K562 (cell line): ENCODE measurements at regions not wholly inside any gene's neighbourhood (a gene's known extent, or its start where the extent isn't known, plus 50 kb on each side); places are given as distances from the start of the nearest gene placed in this dataset.

Experiments
- ATAC-seq: fragments of 200-7000 bp; cut with Tn5 transposase; 3 replicates; pipeline ENCODE4 v1.9.1; 2020; ENCODE audit warnings: moderate library complexity
- BruUV-seq: library from RNA; stranded (reverse); fragments of 400-500 nt; replicated peaks from 2 replicates; lab custom pipeline; 2021; lab: Mats Ljungman, UMichigan
- CTCF ChIA-PET: fragments of 300-600 bp; formaldehyde crosslinking; extraction: SDS; loops from one replicate; lab custom pipeline; 2021; ENCODE audit warnings: low intra/inter-chr PET ratio; lab: Yijun Ruan, JAX
- POLR2A ChIA-PET: fragments of 300-600, 350-650 bp; sonication (Branson Sonifier 250); formaldehyde crosslinking; extraction: SDS; loops from one replicate; lab custom pipeline; 2021; ENCODE audit warnings: antibody characterized with exemption, inconsistent platforms; lab: Yijun Ruan, JAX
- DNase-seq, 4 experiments: peaks; one replicate each; pipeline versions ENCODE4 v3.0.0 to v3.0.0-alpha.2; 2011 to 2018; ENCODE audit warnings: low spot score in 3 of 4, mixed read lengths in 3 of 4; ENCODE audit errors: extremely low read depth in 1 of 4
- FAIRE-seq: peaks from 2 replicates; lab custom pipeline; 2011; peaks lifted over from hg19 to GRCh38; lab: Jason Lieb, UNC
- H2AFZ ChIP-seq: 2 replicates; pipeline ENCODE4 v1.6.0; 2011; ENCODE audit warnings: low read depth, low read length, control low read depth, inconsistent platforms
- H3K27ac ChIP-seq: fragments of 200-600 bp; 3 replicates; pipeline ENCODE4 v1.8.0; 2011; ENCODE audit warnings: low read depth, mild to moderate bottlenecking, control low read depth, inconsistent platforms, low read length, moderate library complexity, mixed read lengths; ENCODE audit errors: extremely low read depth
- H3K27me3 ChIP-seq, 2 experiments: fragments of 300-600 bp in 1 of 2; 2 replicates in 1 of 2; 3 replicates in 1 of 2; pipeline versions ENCODE4 v1.6.0 to v1.8.0; 2011; ENCODE audit warnings: inconsistent platforms in 2 of 2, low read length in 2 of 2, mild to moderate bottlenecking in 1 of 2, mixed read lengths in 1 of 2, moderate library complexity in 1 of 2; ENCODE audit not compliant: control insufficient read depth in 2 of 2, insufficient read depth in 2 of 2
- H3K36me3 ChIP-seq: fragments of 300-600 bp; 3 replicates; pipeline ENCODE4 v1.8.0; 2011; ENCODE audit warnings: mild to moderate bottlenecking, low read length, inconsistent platforms; ENCODE audit not compliant: control insufficient read depth, insufficient read depth
- H3K4me1 ChIP-seq, 2 experiments: fragments of 200-600 bp in 1 of 2; replicated peaks in 1 of 2; 2 replicates in 1 of 2; 3 replicates in 1 of 2; pipeline versions ENCODE4 v1.5.1 to v1.8.0; 2011; ENCODE audit warnings: inconsistent platforms in 2 of 2, low read length in 2 of 2, mild to moderate bottlenecking in 1 of 2, mixed read lengths in 1 of 2, moderate library complexity in 1 of 2; ENCODE audit not compliant: control insufficient read depth in 2 of 2, insufficient read depth in 2 of 2
- H3K4me2 ChIP-seq: 2 replicates; pipeline ENCODE4 v1.6.1; 2011; ENCODE audit warnings: low read length, control low read depth, inconsistent platforms, mixed read lengths; ENCODE audit not compliant: insufficient read depth
- H3K4me3 ChIP-seq: fragments of 200-600 bp; sonication (generic), shearing (Covaris generic); 2 replicates; pipeline ENCODE4 v1.5.1; 2016; ENCODE audit warnings: control low read depth, inconsistent platforms
- H3K79me2 ChIP-seq: fragments of 200-600 bp; 3 replicates; pipeline ENCODE4 v1.8.0; 2011; ENCODE audit warnings: low read length, inconsistent platforms; ENCODE audit not compliant: control insufficient read depth, insufficient read depth
- H3K9ac ChIP-seq, 2 experiments: 2 replicates each; pipeline versions ENCODE4 v1.6.0 to v1.6.1; 2011; ENCODE audit warnings: low read depth in 2 of 2, low read length in 2 of 2, control low read depth in 1 of 2, inconsistent platforms in 1 of 2, mild to moderate bottlenecking in 1 of 2, mixed read lengths in 1 of 2; ENCODE audit not compliant: insufficient read depth in 1 of 2
- H3K9me1 ChIP-seq: one replicate; pipeline ENCODE4 v1.6.0; 2011; ENCODE audit warnings: inconsistent platforms, mild to moderate bottlenecking, low read length, moderate library complexity; ENCODE audit not compliant: control insufficient read depth, insufficient read depth
- H3K9me3 ChIP-seq: replicated peaks from 2 replicates; pipeline ENCODE4 v1.5.1; 2011; ENCODE audit warnings: low read depth, low read length, inconsistent platforms; ENCODE audit not compliant: control insufficient read depth, insufficient read depth
- H4K20me1 ChIP-seq: replicated peaks from 2 replicates; pipeline ENCODE4 v1.6.1; 2011; ENCODE audit warnings: low read length, inconsistent platforms, mixed read lengths; ENCODE audit not compliant: control insufficient read depth, insufficient read depth
- E2F4 ChIP-seq: sonication (generic); formaldehyde crosslinking; IDR thresholded peaks from 2 replicates; pipeline ENCODE4 v1.8.0; 2022; ENCODE audit warnings: mild to moderate bottlenecking, low read depth, missing genetic modification reagents
- ETV1 ChIP-seq: fragments of 450-650 bp; conservative IDR thresholded peaks from 2 replicates; pipeline ENCODE4 v1.6.1; 2016; ENCODE audit warnings: missing genetic modification characterization, control low read depth, low read depth, missing compliant biosample characterization
- HDAC8 ChIP-seq: fragments of 450-650 bp; IDR thresholded peaks from 2 replicates; pipeline ENCODE4 v1.6.1; 2016; ENCODE audit warnings: mild to moderate bottlenecking, missing genetic modification characterization, moderate library complexity, missing compliant biosample characterization
- JUN ChIP-seq, 2 experiments: sonication (generic) in 1 of 2; formaldehyde crosslinking in 1 of 2; IDR thresholded peaks; 2 replicates each; pipeline versions ENCODE4 v1.6.1 to v1.8.0; 2012 to 2022; ENCODE audit warnings: borderline replicate concordance in 2 of 2, mild to moderate bottlenecking in 2 of 2, improper control_type of control experiment in 1 of 2, low read depth in 1 of 2, low read length in 1 of 2, missing genetic modification reagents in 1 of 2
- MAX ChIP-seq: sonication (generic); formaldehyde crosslinking; IDR thresholded peaks from 2 replicates; pipeline ENCODE4 v1.9.0; 2022; ENCODE audit warnings: mild to moderate bottlenecking, missing genetic modification reagents
- MCM7 ChIP-seq, 2 experiments: fragments of 450-650 bp; IDR thresholded peaks; 2 replicates each; pipeline ENCODE4 v1.6.1; 2016 to 2018
- MTF1 ChIP-seq: fragments of 250-450 bp; sonication (Bioruptor Pico); IDR thresholded peaks from 2 replicates; pipeline ENCODE4 v1.9.0; 2021; ENCODE audit warnings: moderate library complexity, mild to moderate bottlenecking, inconsistent platforms, borderline replicate concordance
- NFXL1 ChIP-seq: fragments of 450-650 bp; formaldehyde crosslinking; IDR thresholded peaks from 2 replicates; pipeline ENCODE4 v1.4.0; 2021; ENCODE audit warnings: mild to moderate bottlenecking
- PHB2 ChIP-seq: fragments of 450-650 bp; IDR thresholded peaks from 2 replicates; pipeline ENCODE4 v1.6.1; 2017; ENCODE audit warnings: low read depth
- RAD21 ChIP-seq, 2 experiments: fragments of 250-450 bp in 1 of 2; fragments of 450-650 bp in 1 of 2; sonication (Bioruptor Pico) in 1 of 2; formaldehyde crosslinking in 1 of 2; IDR thresholded peaks in 1 of 2; conservative IDR thresholded peaks in 1 of 2; 2 replicates each; pipeline versions ENCODE4 v1.4.0 to v1.8.0; 2020 to 2022; ENCODE audit warnings: mild to moderate bottlenecking in 2 of 2, moderate library complexity in 1 of 2
- ZEB2 ChIP-seq: fragments of 450-650 bp; IDR thresholded peaks from 2 replicates; pipeline ENCODE4 v1.6.1; 2016
- ZNF316 ChIP-seq: fragments of 450-650 bp; IDR thresholded peaks from 2 replicates; pipeline ENCODE4 v1.6.1; 2016
- WGBS: fragments of 100-300 bp; shearing (Covaris generic); methylation state at CpG from one replicate; pipeline ENCODE4 v1.1.6; 2016; ENCODE audit warnings: low coverage, mixed read lengths; ENCODE audit not compliant: insufficient coverage; ENCODE audit errors: missing lambda C conversion rate; 5-methylcytosine and 5-hydroxymethylcytosine counted together
- in situ Hi-C: fragments of 300-500 bp; cut with MboI; formaldehyde crosslinking; loops from 4 replicates; pipeline ENCODE4 v1.15.0; 2018; ENCODE audit warnings: inconsistent platforms, mixed read lengths
- intact Hi-C: fragments of 100-400 bp; cut with micrococcal nuclease; formaldehyde crosslinking; loops from 2 replicates; pipeline ENCODE4 v1.14.2; 2022

- intact Hi-C loops (no loop called here), in situ Hi-C loops (no loop called here)
- H4K20me1 ChIP-seq: no peaks in the 10 kb centered on the region
- WGBS: 18% methylated on average over 4 of the region's 4 CpGs
- H3K4me2 ChIP-seq: no peak overlapping the region
- FAIRE-seq (no peak), DNase-seq (no peak), ATAC-seq (no peak)
- H2AFZ ChIP-seq: no peak overlapping the region
- no peak overlapping the region for H3K9ac ChIP-seq
- BruUV-seq: no TSS peak
- H3K79me2 ChIP-seq: no peaks in the 10 kb centered on the region
- no peak overlapping the region for H3K4me3 ChIP-seq
- no peak overlapping the region for H3K27ac ChIP-seq
- POLR2A ChIA-PET: no interaction called here
- H3K9me3 ChIP-seq: no peaks in the 10 kb centered on the region
- no peaks in the 10 kb centered on the region for H3K4me1 ChIP-seq
- H3K9me1 ChIP-seq: no peaks in the 10 kb centered on the region
- H3K27me3 ChIP-seq: no peaks in the 10 kb centered on the region
- CTCF ChIA-PET: no interaction called here
- H3K36me3 ChIP-seq: no peaks in the 10 kb centered on the region
- TF ChIP-seq MAX (CRISPR knock-in tag) (no peak), JUN (IDR thresholded peaks at IDR 0.05; ENCODE audit: borderline replicate concordance, low read depth, low read length) (no peak), JUN (CRISPR knock-in tag; IDR thresholded peaks at IDR 0.05; ENCODE audit: borderline replicate concordance) (no peak), NFXL1 (CRISPR knock-in tag) (no peak)
Observed at GRCh38 chr17:68780596-68780995, 174.6 kb downstream of the ABCA8 start.

- no peaks in the 10 kb centered on the region for H4K20me1 ChIP-seq
- no peak overlapping the region for H2AFZ ChIP-seq
- no peak for ATAC-seq
- H3K79me2 ChIP-seq: no peaks in the 10 kb centered on the region
- H3K27me3 ChIP-seq: no peaks in the 10 kb centered on the region
- in situ Hi-C loops: loop anchor here (5.0 to 10.0 kb wide), 5 partner anchors 189 to 746 kb away; no protein-coding TSS in a partner anchor
- ChIA-PET CTCF (interaction anchor here (0.6 to 3.6 kb wide), 3 partner anchors 194 to 468 kb away, joined by 4 to 44 read pairs (median 14); no protein-coding TSS in a partner anchor), POLR2A (interaction anchor here (1.0 kb wide), 1 partner anchor 10 kb away, joined by 3 read pairs; no protein-coding TSS in a partner anchor)
- H3K4me1 ChIP-seq: no peaks in the 10 kb centered on the region
- no peaks in the 10 kb centered on the region for H3K36me3 ChIP-seq
- TF ChIP-seq RAD21 (CRISPR knock-in tag; conservative IDR thresholded peaks at IDR 0.05 in 1 of 2, IDR thresholded peaks at IDR 0.05 in 1 of 2) (no peak), MTF1 (CRISPR knock-in tag) (no peak), E2F4 (no peak), HDAC8 (tag) (no peak), ZEB2 (no peak), MCM7 (IDR thresholded peaks at IDR 0.05) (no peak), PHB2 (no peak), ETV1 (tag) (no peak), ZNF316 (no peak)
- no TSS peak for BruUV-seq
- no peaks in the 10 kb centered on the region for H3K9me3 ChIP-seq
- intact Hi-C loops: loop anchor here (5.0 kb wide), 1 partner anchor 129 kb away; no protein-coding TSS in a partner anchor
- no peak overlapping the region for H3K4me2 ChIP-seq
- H3K9me1 ChIP-seq: no peaks in the 10 kb centered on the region
- no peak for FAIRE-seq
- 28% methylated on average over 4 of the region's 4 CpGs for WGBS
- H3K9ac ChIP-seq: no peak overlapping the region
- H3K27ac ChIP-seq: no peak overlapping the region
- DNase-seq: no peak
- no peak overlapping the region for H3K4me3 ChIP-seq
Observed at GRCh38 chr17:68778726-68779125, 176.5 kb downstream of the ABCA8 start.
